Hepatic stellate cell (primary cell): ENCODE measurements at regions not wholly inside any gene's neighbourhood (a gene's known extent, or its start where the extent isn't known, plus 50 kb on each side); places are given as distances from the start of the nearest gene placed in this dataset.

Source experiments
- DNase-seq: peaks from one replicate; pipeline ENCODE4 v3.0.0; 2011; ENCODE audit warnings: low spot score

DNA sequence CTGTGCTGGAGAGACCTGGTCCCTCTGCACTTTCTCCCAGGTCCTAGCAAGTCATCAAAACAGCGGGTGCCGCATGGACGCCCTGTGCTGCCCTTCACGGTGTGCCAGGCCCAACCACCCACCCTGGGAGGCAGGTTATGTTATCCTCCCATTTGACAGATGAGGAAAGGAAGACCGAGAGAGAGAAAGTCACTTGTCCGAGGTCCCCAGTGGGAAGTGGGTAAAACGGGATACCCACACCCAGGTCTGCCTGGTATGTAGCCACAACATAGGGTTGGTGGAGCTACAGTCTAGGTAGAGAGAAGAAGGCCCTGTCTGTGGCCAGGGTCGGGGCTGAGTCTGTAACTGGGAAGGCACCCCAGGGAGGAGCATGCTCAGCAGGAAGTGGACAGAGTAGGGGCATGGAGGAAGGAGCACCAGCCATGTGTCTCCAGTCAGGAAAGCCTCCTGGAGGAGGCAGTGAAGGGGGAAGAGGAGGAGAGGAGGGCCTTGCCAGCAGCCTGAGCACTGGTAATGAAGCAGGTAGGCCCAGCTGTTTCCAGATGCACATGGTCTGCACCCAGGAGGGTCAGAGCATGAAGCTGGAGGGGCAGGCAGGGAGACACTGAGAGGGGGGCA, 98.4 kb downstream of the ZFP36L2 start:
- DNase-seq: no peak

DNA sequence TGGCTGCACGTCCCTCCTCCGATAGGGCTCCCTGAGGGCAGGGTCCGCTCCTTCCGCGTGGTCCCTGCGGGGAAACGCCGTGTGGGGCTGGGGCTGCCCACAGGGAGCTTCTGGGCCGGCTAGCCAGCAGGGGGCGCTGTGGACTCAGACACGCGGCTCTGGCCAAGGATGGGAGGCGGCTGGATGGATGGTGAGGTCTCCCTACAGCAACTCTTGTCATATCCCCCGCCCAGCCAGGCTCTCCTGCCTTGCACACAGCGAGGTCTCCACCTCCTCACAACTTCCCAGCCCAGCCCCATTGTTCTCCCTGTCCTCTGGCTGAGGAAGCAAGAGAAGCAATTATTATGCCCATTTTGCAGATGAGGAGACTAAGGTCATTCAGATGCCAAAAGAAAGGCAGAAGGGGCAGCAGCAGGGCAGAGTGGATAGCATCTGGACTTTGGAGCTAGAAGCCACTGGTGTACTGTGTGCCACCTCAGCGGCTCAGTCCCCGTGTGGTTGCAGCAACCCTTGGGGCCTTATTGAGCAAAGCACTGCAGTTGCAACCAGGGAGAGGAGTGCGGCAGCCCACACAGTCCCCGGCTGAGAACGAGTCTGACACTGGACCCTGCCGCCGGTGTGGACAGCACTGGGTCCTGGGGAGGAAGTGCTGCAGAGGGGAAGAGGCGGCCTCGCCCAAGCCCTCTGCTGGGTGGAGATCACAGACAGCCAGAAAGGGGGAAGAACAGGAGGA, 99.0 kb downstream of the ZFP36L2 start:
- DNase-seq: peak; percentile 43

DNA sequence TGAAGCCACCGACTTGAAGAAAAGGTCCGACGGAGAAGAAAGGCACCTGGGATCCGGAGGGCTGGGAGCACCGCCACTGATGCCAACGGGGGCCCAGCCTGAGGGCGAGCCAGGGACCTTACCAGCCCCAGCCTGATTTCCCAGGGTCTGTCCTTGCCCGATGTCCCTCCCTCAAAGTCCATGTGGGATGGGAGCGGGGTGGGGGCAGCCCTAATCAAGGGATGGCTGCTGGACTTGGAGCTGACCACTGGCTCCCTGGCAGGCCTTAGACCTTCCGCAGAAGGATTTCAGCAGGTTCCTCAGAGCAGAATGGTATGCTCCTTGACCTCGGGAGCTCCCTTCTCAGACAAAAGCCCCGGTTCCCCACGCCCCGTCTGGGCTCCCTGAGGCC, 99.6 kb downstream of the ZFP36L2 start:
- DNase-seq: no peak

DNA sequence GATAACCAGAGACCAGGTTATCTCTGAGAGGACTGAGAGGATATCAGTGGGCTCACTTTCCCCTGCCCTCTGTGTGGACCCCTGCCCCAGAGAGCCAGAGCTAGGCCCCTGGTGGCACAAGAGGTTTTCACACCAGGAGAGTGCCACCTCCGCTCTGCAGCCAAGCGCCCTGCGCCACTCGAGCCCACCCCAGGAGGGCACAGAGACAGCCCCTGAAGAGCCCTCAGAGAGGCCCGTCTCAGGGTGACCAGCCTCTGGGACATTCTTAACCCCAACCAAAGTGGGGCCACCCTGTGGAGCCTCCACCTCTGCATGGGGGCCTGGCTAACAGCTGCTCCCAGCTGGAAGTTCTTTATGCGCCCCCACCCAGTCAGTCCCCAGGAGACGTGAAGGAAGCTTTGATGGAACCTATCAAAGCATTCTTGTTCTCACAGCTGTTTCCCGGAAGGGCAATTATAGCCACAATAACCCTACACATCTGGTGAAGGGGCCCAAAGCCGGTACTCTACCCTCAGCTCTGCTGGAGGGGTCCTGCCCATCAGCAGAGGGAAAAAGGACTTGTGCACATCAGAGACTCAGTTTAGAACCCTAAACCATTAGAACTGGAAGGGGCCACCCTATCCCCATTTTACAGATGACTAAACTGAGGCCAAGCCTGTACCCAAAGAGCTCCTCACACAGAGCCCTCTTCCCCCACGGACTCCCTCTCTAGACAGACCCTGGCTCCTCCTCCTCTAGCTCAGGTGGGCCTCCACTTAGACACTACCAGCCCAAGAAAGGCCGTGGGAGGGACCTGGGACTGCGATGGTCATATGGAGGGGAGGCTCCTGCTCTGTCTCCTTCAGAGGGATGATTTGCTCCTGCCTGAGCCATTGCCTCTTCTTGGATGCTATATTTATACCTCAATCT, 101.1 kb downstream of the ZFP36L2 start:
- DNase-seq: no peak

GRCh38 chr2:43124687-43125057, 101.7 kb downstream of the ZFP36L2 start:
- no peak for DNase-seq

DNA sequence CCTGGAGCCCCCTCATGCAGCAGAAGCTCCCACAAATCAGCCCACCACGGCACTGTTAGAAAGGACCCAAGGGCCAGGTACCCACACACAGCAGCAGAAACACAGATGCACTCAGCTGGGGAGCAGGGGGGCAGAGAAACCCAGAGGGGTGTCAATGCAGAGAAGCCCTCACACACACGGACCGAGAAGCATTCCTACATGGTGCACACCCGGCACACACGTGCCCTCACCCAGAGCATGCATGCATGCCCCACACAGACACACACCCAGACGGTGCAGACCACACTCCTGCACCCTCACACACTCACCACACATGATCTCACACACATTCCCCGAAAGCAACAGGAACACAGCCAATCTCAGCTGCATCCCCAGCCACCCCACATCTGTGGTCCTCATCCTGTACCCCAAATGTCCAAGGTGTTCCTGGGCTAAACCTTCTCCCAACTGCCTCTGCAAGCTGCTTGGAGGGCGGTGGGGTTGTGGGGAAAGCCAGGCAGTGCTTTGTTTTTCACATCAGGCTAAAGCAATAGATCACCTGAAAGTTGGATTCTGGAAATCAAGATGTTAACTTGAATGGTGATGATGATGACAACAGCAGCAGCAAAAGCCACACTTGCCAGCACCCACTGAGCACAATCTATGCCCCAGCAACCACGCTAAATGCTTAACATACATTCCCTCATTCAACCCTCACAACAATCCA, 102.3 kb downstream of the ZFP36L2 start:
- DNase-seq: no peak

DNA sequence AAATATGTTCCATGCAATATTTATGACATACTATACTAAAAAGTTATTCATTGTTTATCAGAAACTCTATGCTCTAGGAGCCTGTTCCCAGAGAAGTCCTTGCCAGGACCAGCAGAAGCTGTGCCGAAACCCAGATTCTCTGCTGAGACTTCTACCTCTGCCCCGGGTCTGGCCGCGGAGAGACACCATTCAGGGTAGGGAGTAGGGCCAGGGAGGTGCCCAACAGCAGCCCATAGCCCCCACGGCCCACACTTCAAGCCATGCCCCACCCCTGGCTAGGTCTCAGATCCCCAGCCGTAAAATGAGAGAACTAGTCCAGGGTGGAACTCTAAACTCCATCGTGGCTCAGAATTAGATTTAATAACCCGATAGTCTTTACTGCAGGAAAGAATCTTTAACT, 102.9 kb downstream of the ZFP36L2 start:
- no peak for DNase-seq

DNA sequence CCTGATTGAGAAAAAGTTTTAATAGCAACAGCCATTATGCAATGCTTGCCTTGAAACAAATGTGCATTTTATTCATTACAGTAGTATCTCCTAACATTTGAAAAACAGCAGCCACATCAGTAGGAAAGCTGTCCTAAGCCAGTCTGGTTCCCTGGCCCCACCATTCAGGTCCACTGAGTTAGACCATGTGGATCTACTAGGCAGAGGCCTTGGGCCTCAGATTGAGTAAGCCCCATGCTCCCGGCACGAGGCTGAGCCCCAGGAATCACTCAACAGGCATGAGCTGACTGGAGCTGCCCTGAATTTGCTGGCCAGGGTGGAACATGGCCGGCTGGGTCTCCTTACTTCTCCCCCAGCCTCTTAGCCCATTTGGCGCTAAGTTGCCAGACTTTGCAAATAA, 103.4 kb downstream of the ZFP36L2 start:
- no peak for DNase-seq

GRCh38 chr2:43121580-43122314, 104.7 kb downstream of the ZFP36L2 start:
- DNase-seq: no peak

DNA sequence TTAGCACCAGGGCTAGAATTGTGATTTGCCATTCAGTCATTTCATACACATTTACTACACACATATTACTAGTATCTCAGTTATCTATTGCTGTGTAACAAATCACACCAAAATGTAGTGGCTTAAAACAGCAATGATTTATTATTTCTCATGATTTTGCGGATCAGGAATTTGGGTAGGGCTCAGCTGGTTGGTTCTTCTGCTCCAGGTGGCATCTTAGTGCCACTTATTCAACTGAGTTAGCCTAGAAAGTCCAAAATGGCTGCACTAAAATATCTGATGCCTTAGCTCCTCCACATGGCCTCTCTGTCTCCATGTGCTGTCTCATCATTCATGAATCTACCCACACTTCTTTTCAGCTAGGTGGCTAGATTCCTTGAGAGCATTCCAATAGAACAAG, 107.1 kb downstream of the ZFP36L2 start:
- no peak for DNase-seq

DNA sequence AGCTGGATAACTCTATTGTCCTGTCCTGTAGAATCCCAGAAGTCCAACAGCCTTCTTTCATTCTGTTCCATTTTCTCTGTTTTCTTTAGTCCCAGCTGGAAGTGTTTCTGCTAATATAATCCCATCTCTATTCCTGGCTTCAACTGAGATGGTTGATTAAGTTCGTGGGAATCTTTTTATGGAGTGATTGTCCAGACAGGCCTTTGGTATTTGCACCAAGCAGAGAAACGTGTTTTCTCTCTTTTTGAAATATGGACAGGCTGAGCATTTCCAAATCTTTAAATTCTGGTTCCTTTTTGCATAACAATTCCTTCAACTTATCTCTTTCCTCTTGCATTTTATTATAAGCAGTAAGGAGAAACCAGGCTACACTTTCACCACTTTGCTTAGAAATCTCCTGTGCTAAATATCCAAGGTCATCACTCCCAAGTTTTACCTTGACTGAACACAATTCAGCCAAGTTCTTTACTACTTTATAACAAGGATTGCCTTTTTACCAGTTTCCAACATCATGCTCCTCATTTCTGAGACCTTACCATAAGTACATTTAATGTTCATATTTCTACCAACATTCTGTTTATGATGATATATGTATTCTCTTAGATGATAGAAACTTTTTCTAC, 108.8 kb downstream of the ZFP36L2 start:
- no peak for DNase-seq

DNA sequence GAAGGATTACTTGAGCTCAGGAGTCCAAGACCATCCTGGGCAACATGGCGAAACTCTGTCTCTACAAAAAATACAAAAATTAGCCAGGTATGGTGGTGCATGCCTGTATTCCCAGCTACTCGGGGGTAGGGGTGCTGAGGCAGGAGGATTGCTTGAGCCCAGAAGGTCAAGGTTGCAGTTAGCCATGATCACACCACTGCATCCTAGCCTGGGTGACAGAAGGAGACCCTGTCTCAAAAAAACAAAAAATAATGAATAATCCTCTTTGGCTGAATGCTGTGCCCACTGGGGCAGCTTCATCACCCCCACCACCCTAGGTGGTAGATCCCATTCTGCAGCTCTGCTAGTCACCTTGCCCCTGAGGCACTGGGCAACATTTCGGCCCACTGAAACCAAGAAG, 109.4 kb downstream of the ZFP36L2 start:
- no peak for DNase-seq

DNA sequence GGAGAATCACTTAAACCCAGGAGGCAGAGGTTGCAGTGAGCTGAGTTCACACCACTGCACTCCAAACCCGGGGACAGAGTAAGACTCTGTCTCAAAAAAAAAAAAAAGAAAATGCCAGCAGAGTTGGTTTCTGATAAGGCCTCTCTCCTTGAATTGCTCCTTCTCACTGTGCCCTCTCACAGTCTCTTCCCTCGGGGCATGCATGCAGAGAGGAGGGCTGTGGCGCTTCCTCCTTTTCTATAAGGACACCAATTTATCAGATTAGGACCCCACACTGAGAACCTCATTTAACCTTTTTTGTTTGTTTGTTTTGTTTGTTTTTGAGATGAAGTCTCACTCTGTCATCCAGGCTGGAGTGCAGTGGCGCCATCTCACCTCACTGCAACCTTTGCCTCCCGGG, 110.5 kb downstream of the ZFP36L2 start:
- no peak for DNase-seq

DNA sequence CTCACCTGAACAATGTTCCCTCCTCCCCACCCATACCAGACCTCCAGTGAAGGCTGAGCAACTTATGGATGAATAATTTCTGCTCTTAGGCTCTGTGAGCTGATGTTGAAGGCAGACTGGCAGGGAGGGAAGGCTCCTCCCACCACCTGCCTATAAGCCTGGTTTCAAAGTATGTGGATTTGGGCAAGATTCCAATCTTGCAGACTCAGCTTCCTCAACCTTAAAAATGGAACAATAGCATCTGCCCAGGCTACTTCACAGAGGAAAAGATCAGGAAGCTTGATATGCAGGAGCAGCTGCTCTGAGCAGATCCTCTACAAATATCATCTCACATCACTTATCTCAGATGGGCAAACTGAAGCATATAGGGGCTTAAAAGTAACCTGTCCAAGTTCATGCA, 112.2 kb downstream of the ZFP36L2 start:
- no peak for DNase-seq

- DNase-seq: no peak
Measured at GRCh38 chr2:43111788-43112554, 114.4 kb downstream of the ZFP36L2 start.

- peak; percentile 81 for DNase-seq
Measured at GRCh38 chr2:43110442-43110871, 115.9 kb downstream of the ZFP36L2 start.

DNA sequence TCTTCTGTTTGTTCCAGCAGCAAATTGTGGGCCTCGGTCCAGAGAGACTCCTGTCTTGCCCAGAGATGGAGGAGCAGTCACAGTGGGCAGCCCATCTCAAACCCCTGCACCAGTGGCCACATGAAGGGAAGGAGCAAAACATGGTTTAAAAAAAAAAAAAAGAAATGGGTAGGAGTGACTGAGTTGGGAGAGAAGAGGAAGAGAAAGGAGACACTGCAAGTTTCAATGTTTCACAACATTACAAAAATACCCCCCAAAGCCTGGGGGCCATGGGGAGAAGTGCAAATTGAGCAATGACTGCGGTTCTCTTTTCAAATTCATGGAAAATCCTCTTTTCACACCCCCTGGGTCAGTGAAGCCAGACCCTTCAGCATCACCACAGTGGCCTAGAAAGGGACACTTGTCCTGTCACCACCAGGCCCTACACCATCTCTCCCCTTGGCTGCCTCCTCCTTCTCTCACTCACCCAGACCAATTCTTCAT, 117.1 kb downstream of the ZFP36L2 start:
- DNase-seq: no peak

DNA sequence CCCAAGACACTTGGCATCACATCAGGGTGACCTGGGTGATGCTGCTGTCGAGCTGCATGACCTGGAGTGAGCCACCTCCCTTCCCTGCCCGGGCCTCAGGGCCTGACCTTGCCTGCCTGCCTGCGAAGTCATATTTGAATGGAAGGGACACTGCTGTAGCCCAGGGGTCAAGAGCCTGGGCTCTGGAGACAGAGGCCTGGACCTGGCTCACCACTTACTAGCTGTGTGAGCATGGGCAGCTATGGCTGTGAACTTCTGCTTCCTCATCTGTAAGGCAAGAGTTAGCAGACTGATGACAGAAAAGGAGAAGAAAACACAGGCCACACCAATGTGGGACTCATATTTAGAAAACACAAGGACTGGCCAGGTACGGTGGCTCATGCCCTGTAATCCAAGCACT, 118.7 kb downstream of the ZFP36L2 start:
- no peak for DNase-seq

- no peak for DNase-seq
Measured at GRCh38 chr2:43106559-43107527, 119.6 kb downstream of the ZFP36L2 start.
